ENCODE measurements at regions not wholly inside any gene's neighbourhood (a gene's known extent, or its start where the extent isn't known, plus 50 kb on each side); places are given as distances from the start of the nearest gene placed in this dataset.

GRCh38 chr9:32844259-32844658, 60.9 kb downstream of the TMEM215 start:
- no peak for TF ChIP-seq FOXA1 (IDR thresholded peaks at IDR 0.05)
- no peak for TF ChIP-seq ELF4 (IDR thresholded peaks at IDR 0.05)
- TF ChIP-seq BHLHE40 (IDR thresholded peaks at IDR 0.05; ENCODE audit: borderline replicate concordance) = no peak
